Left renal cortex interstitium (tissue), 4 donors: ENCODE measurements at regions not wholly inside any gene's neighbourhood (a gene's known extent, or its start where the extent isn't known, plus 50 kb on each side); places are given as distances from the start of the nearest gene placed in this dataset.
"Not testable (repeated sequence)": the region's sequence is repeated elsewhere in the genome, so short reads cannot be mapped to it uniquely, and the experiment has no call there.

Source experiments
- DNase-seq, 4 donors: peaks; one replicate each; pipeline ENCODE4 v3.0.0-alpha.2; 2013; ENCODE audit warnings: low read depth in 4 of 4, low spot score in 2 of 4, missing footprints in 1 of 4

DNA sequence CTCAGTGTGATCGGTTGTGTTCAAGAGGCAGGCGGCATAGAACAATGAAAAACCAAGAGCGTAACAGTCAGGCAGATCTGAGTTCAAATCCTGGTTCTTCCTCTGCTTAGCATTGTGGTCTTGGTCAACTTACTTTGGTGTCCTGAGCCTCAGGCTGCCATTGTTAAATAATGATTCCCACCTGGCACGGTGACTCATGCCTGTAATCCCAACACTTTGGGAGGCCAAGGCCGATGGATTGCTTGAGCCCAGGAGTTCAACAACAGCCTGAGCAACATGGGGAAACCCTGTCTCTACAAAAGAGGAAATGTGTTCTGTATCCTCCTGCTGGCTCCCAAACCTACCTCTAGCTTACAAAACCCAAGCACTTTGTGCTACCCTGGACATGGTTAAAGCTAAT, 129.0 kb upstream of the STX18 start:
- DNase-seq, result no peak

DNA sequence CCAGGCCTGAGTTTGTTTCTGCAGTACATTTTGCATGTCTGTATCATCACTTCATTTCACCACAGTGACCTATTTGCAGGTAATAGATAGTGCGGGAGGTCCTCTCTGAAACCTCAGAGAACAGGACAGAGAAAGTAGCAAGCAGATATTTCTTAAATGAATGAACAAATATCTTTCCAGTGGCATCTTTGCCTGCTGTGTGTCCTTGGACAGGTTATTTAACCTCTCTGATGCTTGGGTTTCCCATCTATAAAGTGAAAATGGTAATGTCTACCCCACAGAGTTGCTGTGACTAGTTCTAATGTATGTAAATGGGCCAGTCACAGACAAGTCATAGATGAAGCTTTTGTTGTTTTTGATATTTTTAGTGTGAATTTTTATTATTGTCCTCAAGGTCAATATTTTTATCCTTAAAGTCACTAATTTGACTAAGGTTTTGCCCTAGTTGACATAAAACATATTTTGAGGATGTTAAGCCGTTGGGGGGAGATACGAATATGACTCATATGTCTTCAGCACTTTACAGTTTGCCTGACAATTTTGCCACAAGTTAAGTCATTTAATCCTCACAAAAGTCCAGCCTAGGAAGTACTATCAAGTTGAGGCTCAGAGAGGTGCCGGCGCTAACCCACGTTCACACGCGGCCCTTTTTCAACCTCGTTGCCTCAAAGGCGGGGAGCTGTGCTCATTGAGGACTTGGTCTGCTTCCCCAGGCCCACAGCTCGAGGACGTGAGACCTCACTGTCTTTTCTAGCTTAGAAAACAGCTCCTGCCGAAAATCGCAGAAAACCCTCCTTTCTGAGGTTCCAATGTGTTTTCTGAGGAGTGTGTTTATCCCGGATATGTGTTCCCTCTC, 126.7 kb upstream of the STX18 start:
- DNase-seq, result no peak

DNA sequence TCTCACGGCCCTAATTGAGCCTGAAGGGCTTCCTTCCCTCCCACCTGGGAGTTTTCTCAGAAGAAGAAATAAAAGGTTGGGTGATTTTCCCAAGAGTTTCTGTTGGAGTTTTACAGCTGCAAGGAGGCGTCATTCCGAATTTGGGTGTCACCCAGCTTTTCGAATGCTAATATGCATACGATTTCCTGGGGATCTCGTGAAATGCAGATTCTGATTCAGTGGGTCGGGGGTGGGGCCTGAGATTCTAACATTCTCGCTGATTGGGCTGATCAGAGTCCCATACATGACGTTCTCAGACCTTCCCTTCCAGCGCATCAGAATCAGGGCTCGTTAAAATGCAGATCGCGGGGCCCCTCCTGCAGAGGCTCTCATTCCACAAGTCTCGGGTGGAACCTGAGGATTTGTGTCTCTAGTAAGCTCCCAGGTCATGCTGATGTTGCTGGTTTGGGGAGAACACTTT, 125.8 kb upstream of the STX18 start:
- DNase-seq, result no peak

DNA sequence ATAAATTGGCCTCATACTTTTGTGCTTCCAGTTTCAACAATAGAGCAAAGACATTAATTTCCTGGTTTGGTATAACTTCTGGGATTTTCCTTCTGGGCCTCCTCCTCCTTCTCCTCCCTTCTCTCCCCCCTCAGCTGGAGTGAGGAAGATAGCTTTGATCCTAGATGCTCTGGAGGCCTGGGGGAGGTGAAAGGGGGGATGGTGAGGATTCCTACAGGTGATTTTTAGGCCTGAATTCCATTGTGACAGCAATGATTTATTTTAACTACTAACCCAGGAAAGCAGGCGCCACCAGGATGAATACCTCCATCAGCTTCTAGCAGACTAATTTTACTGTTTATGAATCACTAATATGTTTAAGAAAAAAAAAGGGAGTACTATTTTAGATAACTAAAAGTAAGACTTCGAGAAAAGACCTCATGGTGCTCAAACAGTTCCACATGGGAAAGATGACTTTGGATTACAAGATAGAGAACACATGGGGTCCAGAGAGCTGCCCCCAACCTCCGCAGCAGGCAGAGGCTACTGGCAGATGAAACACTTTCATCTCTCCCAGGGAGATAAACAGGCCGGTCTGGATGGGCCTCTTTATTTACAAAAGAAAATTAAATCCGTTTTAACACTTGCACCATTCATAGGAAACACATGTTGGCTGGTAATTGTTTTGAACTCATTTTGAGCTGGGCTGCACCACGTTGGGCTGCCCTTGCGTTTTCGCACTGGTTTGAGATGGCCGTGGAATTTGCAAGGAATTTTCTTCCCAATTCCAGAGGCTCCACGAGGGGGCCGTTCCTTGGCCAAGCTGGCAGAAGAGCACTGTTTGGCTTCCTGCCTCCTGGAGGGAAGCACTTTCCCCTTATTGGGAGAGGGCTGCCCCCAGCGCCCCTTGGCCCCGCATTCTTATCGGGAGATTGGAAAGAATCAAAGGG, 125.1 kb upstream of the STX18 start:
- DNase-seq, result no peak

DNA sequence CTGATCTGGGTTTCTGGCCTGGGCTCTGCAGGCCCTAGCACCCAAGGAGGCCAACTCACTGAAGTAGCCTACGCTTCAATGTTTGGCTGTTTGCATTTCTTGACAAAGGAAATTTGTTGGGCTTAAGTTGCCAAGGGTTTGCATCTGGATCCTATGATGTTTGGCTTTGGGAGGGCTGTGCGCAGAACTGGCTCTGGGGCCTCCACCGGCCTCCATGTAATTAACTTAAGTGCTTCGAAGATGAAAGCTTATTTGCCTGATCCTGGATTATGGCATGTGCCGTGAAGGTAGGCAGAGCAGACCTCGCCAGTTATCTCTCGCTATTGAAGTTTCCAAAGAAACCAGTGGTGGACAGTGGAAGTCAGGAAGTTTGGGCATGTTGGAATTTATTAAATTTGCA, 124.3 kb upstream of the STX18 start:
- DNase-seq, result no peak

DNA sequence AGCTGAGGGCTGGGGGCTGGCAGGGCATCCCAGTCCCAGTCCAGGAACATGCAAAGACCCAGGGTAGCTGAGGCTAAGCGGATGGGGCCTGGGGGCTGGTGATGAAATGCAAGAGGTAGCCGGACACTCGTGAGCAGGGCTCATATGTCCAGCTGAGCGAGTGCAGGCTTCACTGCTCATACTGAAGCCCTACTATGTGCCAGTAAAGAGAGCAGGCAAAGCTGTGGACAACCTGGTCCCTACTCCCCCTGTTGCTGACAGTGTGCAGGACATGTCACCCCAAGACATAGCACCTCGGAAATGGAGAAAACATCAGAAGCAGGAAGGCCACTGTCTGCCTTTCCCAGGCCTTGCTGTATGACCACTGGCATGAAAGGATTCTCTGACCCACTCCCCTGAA, 122.4 kb upstream of the STX18 start:
- no peak for DNase-seq

DNA sequence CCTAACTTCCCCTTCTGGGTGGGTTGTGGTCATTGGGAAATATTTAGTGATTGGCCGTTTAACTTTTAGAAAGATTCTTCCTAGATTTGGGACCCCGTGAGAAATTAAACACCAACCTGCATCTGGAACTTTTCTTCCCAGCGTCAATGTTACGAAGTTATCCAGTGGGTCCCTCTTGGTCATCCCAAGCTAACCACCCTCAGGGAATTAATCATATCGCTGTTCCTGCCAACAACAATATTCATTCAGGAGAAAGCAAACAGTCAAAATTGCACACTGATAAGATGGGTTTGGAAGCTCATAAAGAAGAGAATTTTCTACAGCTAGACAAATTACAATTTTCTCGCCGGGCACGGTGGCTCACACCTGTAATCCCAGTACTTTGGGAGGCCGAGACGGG, 121.2 kb upstream of the STX18 start:
- no peak for DNase-seq

DNA sequence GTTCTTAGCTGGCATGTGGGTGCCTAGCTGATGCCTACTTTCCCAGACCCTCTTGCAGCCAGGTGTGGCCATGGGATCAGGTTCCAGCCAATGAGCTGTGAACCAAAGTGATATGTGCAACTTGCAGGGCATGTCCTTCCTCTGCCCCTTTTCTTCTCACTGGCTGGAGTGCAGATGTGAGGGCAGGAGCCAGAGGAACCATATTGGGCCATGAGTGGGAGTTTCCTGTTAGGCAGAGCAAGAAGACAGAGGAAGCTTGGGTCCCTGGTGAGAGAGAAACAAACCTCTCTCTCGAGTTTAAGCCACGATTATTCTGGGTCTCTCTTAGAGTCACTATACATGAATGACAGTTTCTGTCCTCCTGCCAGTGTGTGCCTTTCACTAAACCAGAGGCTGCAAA, 120.4 kb upstream of the STX18 start:
- DNase-seq, result no peak

DNA sequence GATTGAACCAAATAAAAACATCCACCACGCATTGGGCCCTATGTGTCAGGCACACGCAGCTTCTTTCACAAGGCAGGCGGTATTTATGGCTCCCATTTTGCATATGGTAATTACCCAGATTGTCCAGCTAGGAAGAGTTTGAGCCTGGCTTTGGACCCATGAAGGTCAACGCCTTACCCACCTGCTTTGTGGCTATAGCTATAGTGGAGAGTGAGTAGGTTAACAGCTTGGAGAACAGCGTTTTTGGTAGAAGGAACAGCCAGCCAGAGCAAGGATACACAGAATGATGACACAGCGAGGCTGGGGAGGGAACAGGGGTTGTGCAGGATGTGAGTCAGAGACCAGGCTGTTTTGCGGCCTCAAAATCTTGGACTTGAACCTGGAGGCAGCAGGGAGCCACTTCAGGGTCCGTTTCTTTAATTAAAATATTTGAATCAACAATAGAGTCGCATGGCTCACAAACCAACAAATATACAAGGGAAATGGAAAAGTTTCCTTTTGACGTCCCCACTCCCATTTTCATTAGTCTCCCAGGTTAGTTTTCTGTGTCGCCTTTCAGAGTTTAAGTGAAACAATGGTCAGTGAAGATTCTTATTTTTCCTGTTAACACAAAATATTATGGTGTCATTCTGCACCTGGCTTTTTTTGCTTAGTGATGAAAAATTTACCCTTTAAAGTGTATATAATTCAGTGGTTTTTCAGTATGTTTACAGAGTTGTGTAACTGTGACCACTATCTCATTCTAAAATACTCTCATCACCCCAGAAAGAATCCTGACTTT, 118.2 kb upstream of the STX18 start:
- no peak for DNase-seq

DNA sequence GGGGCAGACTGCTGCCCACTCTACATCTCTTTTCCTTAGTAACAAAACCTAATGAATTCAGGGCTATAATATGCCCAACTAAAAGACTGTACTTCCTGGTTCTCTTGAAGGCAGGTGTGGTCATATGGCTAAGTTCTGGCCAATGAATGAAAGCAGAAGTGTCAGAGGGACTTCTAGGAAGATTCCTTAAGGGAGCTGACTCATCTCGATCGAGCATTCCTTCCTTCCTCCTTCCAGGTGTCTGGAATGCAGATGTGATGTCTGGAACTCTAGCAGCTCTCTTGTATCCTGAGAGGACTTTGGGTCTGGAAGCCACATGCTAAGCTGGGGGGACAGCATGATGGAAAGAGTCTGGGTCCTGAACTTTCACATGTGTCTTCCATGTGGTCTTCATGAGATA, 116.2 kb upstream of the STX18 start:
- no peak for DNase-seq

DNA sequence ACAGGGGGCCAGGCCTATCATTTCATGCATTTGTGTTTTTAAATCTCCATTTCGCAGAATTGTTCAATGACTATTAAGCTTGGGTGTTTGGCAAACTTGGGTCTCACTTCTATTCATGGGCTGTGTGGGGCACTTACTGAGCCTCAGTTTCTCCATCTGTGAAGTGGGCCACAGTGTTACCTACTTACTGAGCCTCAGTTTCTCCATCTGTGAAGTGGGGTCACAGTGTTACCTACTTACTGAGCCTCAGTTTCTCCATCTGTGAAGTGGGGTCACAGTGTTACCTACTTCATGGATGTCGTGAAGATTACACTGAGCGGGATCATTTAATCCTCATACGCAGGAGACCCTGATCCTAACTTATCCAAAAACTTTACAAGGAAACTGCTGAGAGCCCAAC, 115.1 kb upstream of the STX18 start:
- DNase-seq, result no peak

DNA sequence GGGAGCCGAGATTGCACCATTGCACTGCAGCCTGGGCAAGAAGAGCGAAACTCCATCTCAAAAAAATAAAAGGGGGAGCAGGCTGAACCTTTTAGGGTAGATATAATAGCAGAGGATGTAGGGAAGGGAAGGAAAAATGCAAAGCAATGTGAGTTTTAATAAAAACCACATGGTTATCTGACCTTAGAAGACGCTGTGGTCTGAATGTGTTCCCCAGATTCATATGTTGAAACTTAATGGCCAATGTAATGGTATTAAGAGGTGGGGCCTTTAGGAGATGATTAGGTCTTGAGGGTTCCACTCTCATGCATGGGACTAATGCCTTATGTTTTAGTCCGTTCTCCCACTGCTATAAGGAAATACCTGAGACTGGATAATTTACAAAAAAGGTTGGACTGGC, 114.1 kb upstream of the STX18 start:
- DNase-seq, result no peak

DNA sequence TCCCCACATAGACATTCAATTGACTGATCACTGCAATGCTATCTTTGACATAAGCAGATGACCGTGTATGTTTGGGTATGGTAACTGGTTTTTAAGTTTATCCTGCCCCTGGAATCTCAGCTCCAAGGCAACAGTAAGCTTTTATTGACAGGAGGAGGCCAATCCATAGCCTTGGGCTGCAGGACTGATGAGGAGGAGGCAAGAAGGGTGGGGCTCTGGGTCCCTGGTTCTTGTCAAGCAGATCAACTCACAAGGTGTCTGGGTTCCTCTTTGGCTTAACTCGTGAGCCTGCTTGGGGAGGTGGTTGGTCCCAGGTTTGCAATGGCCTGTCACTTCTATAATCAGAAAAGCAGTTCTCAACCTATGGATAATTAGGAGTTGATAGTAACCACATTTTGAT, 113.2 kb upstream of the STX18 start:
- DNase-seq, result no peak

DNA sequence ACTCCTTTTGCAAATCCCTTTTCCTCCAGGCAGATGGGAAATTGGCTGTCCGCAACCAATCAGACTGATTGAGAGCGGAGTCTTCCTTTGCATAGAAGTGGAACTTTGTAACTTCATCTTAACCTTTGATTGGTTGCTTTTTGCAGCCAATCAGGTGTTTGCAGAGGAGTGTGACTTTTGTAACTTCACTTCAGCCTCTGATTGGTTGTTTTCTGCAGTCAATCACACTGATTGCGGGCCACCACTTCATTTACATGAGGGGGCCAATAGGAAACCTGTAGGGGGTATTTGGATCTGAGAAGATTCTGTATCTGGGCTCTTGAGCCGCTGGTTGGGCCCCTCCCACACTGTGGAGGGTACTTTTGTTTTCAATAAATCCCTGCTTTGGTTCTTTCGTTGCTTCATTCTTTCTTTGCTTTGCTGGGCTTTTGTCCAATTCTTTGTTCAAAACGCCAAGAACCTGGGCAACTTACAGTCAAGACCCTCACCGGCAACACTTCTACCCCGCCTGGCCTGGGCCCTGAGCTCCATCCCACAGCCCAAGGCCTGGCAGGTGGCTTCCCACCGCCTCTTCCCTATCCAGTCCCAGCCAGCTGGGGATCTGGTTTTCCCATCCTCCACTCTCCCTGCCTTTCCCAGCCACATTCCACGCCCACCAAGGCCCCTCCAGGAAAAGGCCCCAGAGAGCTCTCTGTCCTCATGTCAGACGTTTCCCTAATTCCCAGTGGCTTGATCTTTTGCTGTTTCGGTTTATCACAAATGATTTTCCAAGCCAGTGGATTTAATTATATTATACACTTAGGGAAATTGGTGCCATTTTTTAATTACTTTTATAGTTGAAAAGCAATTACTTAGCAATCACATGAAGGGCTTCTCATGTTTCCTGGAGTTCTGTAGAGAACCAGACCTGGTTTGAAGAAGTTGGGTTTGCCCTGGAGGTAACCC, 110.2 kb upstream of the STX18 start:
- no peak for DNase-seq

DNA sequence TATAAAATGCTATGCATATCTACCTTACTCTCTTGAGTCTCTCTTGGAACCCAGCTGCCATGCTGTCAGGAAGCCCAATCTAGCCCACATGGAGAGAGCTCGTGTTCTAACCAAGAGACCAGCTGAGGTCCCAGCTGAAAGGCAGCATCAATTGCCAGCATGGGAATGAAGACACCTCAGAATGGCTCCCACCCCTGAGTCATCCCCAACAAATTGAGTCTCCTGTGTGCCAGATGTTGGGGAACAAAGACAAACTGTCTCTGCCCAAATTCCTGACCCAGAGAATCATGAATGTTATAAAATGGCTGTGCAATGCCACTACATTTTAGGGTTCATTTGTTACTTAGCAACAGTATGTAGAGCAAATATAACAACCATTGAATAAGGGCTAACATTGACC, 105.2 kb upstream of the STX18 start:
- DNase-seq, result no peak

DNA sequence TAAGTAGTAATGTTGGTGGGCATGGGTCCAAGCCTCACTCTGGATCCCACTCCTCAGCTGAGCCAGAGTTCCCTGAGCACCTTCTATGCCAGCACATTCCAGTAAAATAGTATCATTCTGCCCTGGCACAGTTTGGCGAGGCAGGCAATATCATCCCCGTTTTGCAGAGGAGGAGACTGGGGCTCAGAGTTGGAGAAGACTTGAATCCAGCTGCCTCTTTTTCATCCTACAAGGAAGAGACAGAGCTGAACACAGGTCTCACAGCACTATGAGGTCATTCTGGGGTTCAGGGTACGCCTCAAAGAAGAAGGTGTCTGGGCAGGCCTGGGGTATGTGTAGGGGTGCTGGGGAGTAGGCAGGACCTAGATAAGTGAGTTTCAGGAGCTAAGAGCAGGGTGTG, 103.9 kb upstream of the STX18 start:
- DNase-seq, result no peak

DNA sequence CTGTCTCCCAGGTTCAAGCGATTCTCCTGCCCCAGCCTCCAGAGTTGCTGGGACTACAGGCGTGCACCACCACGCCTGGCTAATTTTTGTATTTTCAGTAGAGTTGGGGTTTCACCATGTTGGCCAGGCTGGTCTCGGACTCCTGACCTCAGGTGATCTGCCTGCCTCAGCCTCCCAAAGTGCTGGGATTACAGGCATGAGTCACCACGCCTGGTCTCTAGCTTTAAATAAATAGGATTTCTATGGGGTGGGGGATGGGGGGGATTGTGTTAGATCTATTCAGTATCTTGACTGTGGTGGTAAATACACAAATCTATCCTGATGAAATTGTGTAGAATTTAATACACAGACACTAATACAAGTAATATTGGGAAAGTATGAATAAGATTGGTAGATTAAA, 102.4 kb upstream of the STX18 start:
- not testable (repeated sequence) for DNase-seq

DNA sequence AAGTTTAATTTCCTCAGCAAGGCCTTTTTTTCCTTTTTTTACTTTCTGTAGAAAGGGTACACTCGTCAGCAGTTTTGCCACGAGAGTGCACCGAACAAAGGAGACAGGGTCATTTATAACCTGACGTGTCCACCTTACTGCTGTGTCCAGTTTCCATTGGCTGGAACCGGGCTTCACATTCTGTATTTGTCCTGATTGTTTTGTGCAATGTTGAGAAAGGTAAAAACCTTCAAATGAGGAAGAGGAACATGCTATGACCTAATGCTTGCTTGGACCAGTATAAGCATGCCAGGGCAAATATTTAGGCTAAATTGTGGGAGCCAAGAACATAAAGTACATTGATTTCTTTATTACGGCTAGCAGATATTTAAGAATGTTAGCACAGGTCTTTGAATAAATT, 101.9 kb upstream of the STX18 start:
- not testable (repeated sequence) for DNase-seq

DNA sequence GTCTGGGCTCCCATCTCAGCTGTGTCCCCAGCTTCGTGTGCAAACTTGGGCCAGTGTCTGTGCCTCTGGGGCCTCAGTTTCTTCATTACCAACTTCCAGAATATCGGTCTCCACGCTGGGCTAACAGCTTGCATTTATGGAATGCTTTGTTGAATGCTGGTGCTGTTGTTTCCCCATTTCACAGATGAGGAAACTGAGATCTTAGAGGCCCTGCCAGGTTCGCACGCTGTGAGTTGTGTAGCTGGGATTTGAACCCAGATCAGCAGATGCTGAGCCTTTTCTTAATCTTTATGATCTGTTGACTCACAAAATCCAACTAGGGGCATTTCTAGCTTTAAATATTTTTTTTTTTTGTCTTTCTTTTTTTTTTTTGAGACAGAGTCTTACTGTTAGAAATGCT, 101.5 kb upstream of the STX18 start:
- no peak for DNase-seq

DNA sequence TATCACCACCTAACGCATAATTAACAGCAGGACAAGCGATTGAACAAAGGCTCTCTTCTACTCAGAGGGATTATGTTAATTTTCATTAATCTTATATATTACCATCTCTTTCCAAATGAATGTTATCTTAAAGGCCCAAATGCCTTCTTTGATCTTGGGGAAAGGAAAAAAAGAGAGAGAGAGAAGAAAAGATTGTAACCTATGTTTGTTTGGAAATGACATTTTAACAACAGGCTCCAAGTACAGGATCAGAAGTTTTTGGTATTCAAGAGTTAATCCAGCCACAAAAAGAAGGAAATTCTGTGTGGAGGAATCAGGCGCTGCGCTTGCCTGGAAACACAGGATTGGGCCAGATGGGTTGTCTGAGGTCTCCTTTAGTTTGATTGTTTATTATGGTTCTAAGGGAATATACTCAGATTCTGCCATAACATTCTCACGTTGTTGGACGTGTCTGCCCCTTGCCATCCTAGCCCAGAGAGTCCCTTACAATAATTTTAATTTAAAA, 100.7 kb upstream of the STX18 start:
- no peak for DNase-seq
